GM21526 (cell line): ENCODE measurements at regions not wholly inside any gene's neighbourhood (a gene's known extent, or its start where the extent isn't known, plus 50 kb on each side); places are given as distances from the start of the nearest gene placed in this dataset.
A peak's percentile ranks its signal among the peaks of the same experiment; 100 is the strongest.
"Not testable (repeated sequence)": the region's sequence is repeated elsewhere in the genome, so short reads cannot be mapped to it uniquely, and the experiment has no call there.

ENCODE experiments used
- ATAC-seq: cut with Tn5 transposase; IDR thresholded peaks from one replicate; pipeline ENCODE4 v1.9.1; 2021; ENCODE audit warnings: moderate library complexity; ENCODE audit not compliant: unreplicated experiment, low FRiP score

GRCh38 chr4:171390626-171391025, 422.6 kb upstream of the GALNTL6 start:
- ATAC-seq = no peak

- ATAC-seq = no peak
These were observed 434.9 kb upstream of the GALNTL6 start for GRCh38 chr4:171378323-171378722.

- ATAC-seq = no peak
These were observed 436.5 kb upstream of the GALNTL6 start for GRCh38 chr4:171376724-171377123.

- ATAC-seq = no peak
These were observed 459.7 kb upstream of the GALNTL6 start for GRCh38 chr4:171353535-171353934.

GRCh38 chr4:171348090-171348489, 465.1 kb upstream of the GALNTL6 start:
- no peak for ATAC-seq

GRCh38 chr4:171342646-171343045, 470.6 kb upstream of the GALNTL6 start:
- no peak for ATAC-seq

- ATAC-seq = no peak
These were observed 472.9 kb upstream of the GALNTL6 start for GRCh38 chr4:171340258-171340657.

GRCh38 chr4:171334549-171334948, 478.7 kb upstream of the GALNTL6 start:
- ATAC-seq = peak; percentile 76

- no peak for ATAC-seq
These were observed 504.5 kb upstream of the GALNTL6 start for GRCh38 chr4:171308661-171309060.

- not testable (repeated sequence) for ATAC-seq
These were observed 515.0 kb upstream of the GALNTL6 start for GRCh38 chr4:171298048-171298718.

- no peak for ATAC-seq
These were observed 524.3 kb upstream of the GALNTL6 start for GRCh38 chr4:171288816-171289432.

GRCh38 chr4:171281359-171281758, 531.8 kb upstream of the GALNTL6 start:
- no peak for ATAC-seq

GRCh38 chr4:171279131-171279530, 534.1 kb upstream of the GALNTL6 start:
- ATAC-seq = no peak

- no peak for ATAC-seq
These were observed 546.5 kb upstream of the GALNTL6 start for GRCh38 chr4:171266671-171267070.

- ATAC-seq = no peak
These were observed 547.9 kb upstream of the GALNTL6 start for GRCh38 chr4:171265190-171265818.

- ATAC-seq = no peak
These were observed 557.0 kb upstream of the GALNTL6 start for GRCh38 chr4:171256223-171256622.

- ATAC-seq = no peak
These were observed 566.3 kb upstream of the GALNTL6 start for GRCh38 chr4:171246948-171247347.

- no peak for ATAC-seq
These were observed 570.4 kb upstream of the GALNTL6 start for GRCh38 chr4:171242831-171243230.

GRCh38 chr4:171239196-171239595, 574.0 kb upstream of the GALNTL6 start:
- no peak for ATAC-seq

- no peak for ATAC-seq
These were observed 577.7 kb upstream of the GALNTL6 start for GRCh38 chr4:171235521-171235920.

- ATAC-seq = not testable (repeated sequence)
These were observed 583.9 kb upstream of the GALNTL6 start for GRCh38 chr4:171229354-171229753.

GRCh38 chr4:171221181-171221580, 592.0 kb upstream of the GALNTL6 start:
- ATAC-seq = no peak
